H9 (cell line): ENCODE measurements at regions not wholly inside any gene's neighbourhood (a gene's known extent, or its start where the extent isn't known, plus 50 kb on each side); places are given as distances from the start of the nearest gene placed in this dataset.

Experiments
- DNase-seq: peaks from one replicate; pipeline ENCODE4 v3.0.0-alpha.2; 2017
- H2AFZ ChIP-seq: one replicate; pipeline ENCODE4 v1.6.1; 2013; ENCODE audit warnings: mild to moderate bottlenecking, low read length, control low read depth, moderate library complexity
- H2AK5ac ChIP-seq: 2 replicates; pipeline ENCODE4 v1.6.1; 2013; ENCODE audit warnings: low read length, control low read depth, mixed read lengths; ENCODE audit not compliant: insufficient read length
- H2BK120ac ChIP-seq: one replicate; pipeline ENCODE4 v1.6.1; 2013; ENCODE audit warnings: low read depth, mild to moderate bottlenecking, low read length, control low read depth, inconsistent platforms; ENCODE audit not compliant: poor library complexity, severe bottlenecking
- H2BK12ac ChIP-seq: 2 replicates; pipeline ENCODE4 v1.6.1; 2013; ENCODE audit warnings: low read length, control low read depth, mixed read lengths, low read depth; ENCODE audit not compliant: insufficient read length
- H2BK15ac ChIP-seq: 2 replicates; pipeline ENCODE4 v1.6.1; 2013; ENCODE audit warnings: low read depth, low read length, control low read depth
- H2BK20ac ChIP-seq: one replicate; pipeline ENCODE4 v1.6.1; 2013; ENCODE audit warnings: low read depth, mild to moderate bottlenecking, low read length, control low read depth, inconsistent platforms; ENCODE audit not compliant: poor library complexity, severe bottlenecking
- H2BK5ac ChIP-seq: 2 replicates; pipeline ENCODE4 v1.6.1; 2013; ENCODE audit warnings: low read length, control low read depth, mixed read lengths; ENCODE audit not compliant: insufficient read length
- H3K14ac ChIP-seq: 2 replicates; pipeline ENCODE4 v1.6.1; 2013; ENCODE audit warnings: low read length, control low read depth; ENCODE audit not compliant: insufficient read depth
- H3K18ac ChIP-seq: 2 replicates; pipeline ENCODE4 v1.6.1; 2013; ENCODE audit warnings: low read depth, mild to moderate bottlenecking, mixed read lengths, low read length, control low read depth; ENCODE audit not compliant: insufficient read length
- H3K23ac ChIP-seq: 2 replicates; pipeline ENCODE4 v1.6.1; 2013; ENCODE audit warnings: low read length, control low read depth, mixed read lengths, low read depth; ENCODE audit not compliant: insufficient read length
- H3K23me2 ChIP-seq: 2 replicates; pipeline ENCODE4 v1.6.1; 2013; ENCODE audit warnings: low read depth, mild to moderate bottlenecking, mixed read lengths, low read length, control low read depth; ENCODE audit not compliant: insufficient read length, poor library complexity, severe bottlenecking
- H3K27ac ChIP-seq: 2 replicates; pipeline ENCODE4 v1.5.1; 2013; ENCODE audit warnings: low read length, control low read depth, mixed read lengths, low read depth; ENCODE audit not compliant: insufficient read length
- H3K27me3 ChIP-seq: 2 replicates; pipeline ENCODE4 v1.6.1; 2013; ENCODE audit warnings: low read length, control low read depth, inconsistent platforms; ENCODE audit not compliant: insufficient read depth
- H3K4ac ChIP-seq: 2 replicates; pipeline ENCODE4 v1.6.1; 2013; ENCODE audit warnings: low read depth, mild to moderate bottlenecking, control low read depth, inconsistent platforms, low read length, moderate library complexity
- H3K4me1 ChIP-seq: 2 replicates; pipeline ENCODE4 v1.6.1; 2013; ENCODE audit warnings: low read length, control low read depth, inconsistent platforms; ENCODE audit not compliant: insufficient read depth
- H3K4me2 ChIP-seq: 2 replicates; pipeline ENCODE4 v1.6.1; 2013; ENCODE audit warnings: low read length, control low read depth, mixed read lengths; ENCODE audit not compliant: insufficient read length, insufficient read depth
- H3K56ac ChIP-seq: 2 replicates; pipeline ENCODE4 v1.6.1; 2013; ENCODE audit warnings: low read depth, mild to moderate bottlenecking, mixed read lengths, low read length, control low read depth; ENCODE audit not compliant: insufficient read length
- H3K79me1 ChIP-seq: 2 replicates; pipeline ENCODE4 v1.6.1; 2013; ENCODE audit warnings: low read depth, mild to moderate bottlenecking, moderate library complexity, low read length, control low read depth, inconsistent platforms; ENCODE audit not compliant: insufficient read depth, poor library complexity, severe bottlenecking
- H3K79me2 ChIP-seq: 2 replicates; pipeline ENCODE4 v1.6.1; 2013; ENCODE audit warnings: low read length, control low read depth, inconsistent platforms; ENCODE audit not compliant: insufficient read depth
- H3K9ac ChIP-seq: 2 replicates; pipeline ENCODE4 v1.6.1; 2013; ENCODE audit warnings: low read length, control low read depth, mixed read lengths; ENCODE audit not compliant: insufficient read length; ENCODE audit errors: extremely low read depth
- H3K9me3 ChIP-seq: one replicate; pipeline ENCODE4 v1.6.1; 2013; ENCODE audit warnings: low read depth, low read length, inconsistent platforms; ENCODE audit not compliant: control insufficient read depth
- H3T11ph ChIP-seq: one replicate; pipeline ENCODE4 v1.6.1; 2013; ENCODE audit warnings: mild to moderate bottlenecking, low read length, control low read depth, inconsistent platforms
- H4K20me1 ChIP-seq: one replicate; pipeline ENCODE4 v1.6.1; 2013; ENCODE audit not compliant: control insufficient read depth, insufficient read length, insufficient read depth
- H4K5ac ChIP-seq: 2 replicates; pipeline ENCODE4 v1.6.1; 2013; ENCODE audit warnings: low read depth, mild to moderate bottlenecking, mixed read lengths, low read length, control low read depth; ENCODE audit not compliant: insufficient read length
- H4K8ac ChIP-seq: replicated peaks from 2 replicates; pipeline ENCODE4 v1.6.1; 2013; ENCODE audit warnings: low read length, control low read depth, mixed read lengths, low read depth; ENCODE audit not compliant: insufficient read length
- H4K91ac ChIP-seq: 2 replicates; pipeline ENCODE4 v1.6.1; 2013; ENCODE audit warnings: low read depth, mild to moderate bottlenecking, moderate library complexity, mixed read lengths, low read length, control low read depth; ENCODE audit not compliant: insufficient read length
- H3K27ac Mint-ChIP-seq, 3 experiments: 2 replicates in 2 of 3; 3 replicates in 1 of 3; pipeline ENCODE4 v1.8.0; 2020 to 2021; ENCODE audit warnings: mixed read lengths in 3 of 3, mild to moderate bottlenecking in 1 of 3, moderate library complexity in 1 of 3
- H3K27me3 Mint-ChIP-seq: 2 replicates; pipeline ENCODE4 v1.8.0; 2021; ENCODE audit warnings: low read depth, mild to moderate bottlenecking, moderate library complexity, mixed read lengths
- H3K36me3 Mint-ChIP-seq, 3 experiments: 2 replicates in 2 of 3; 3 replicates in 1 of 3; pipeline ENCODE4 v1.8.0; 2020 to 2021; ENCODE audit warnings: low read depth in 3 of 3, mixed read lengths in 3 of 3; ENCODE audit not compliant: insufficient read depth in 1 of 3
- H3K4me1 Mint-ChIP-seq, 2 experiments: 2 replicates each; pipeline ENCODE4 v1.8.0; 2020; ENCODE audit warnings: mixed read lengths in 2 of 2
- H3K4me3 Mint-ChIP-seq, 2 experiments: 2 replicates in 1 of 2; 3 replicates in 1 of 2; pipeline ENCODE4 v1.8.0; 2020 to 2021; ENCODE audit warnings: mild to moderate bottlenecking in 2 of 2, mixed read lengths in 2 of 2, moderate library complexity in 1 of 2
- H3K9me3 Mint-ChIP-seq, 2 experiments: 2 replicates in 1 of 2; 3 replicates in 1 of 2; pipeline ENCODE4 v1.8.0; 2020; ENCODE audit warnings: mild to moderate bottlenecking in 2 of 2, mixed read lengths in 2 of 2, moderate library complexity in 1 of 2
- WGBS: extraction: QIAGEN DNeasy Blood & Tissue Kit; methylation state at CpG from one replicate; pipeline ENCODE4 v1.1.7; 2013; ENCODE audit warnings: missing lambda C conversion rate, low lambda C conversion rate, mixed read lengths; ENCODE audit not compliant: insufficient read length; ENCODE audit errors: extremely low coverage; 5-methylcytosine and 5-hydroxymethylcytosine counted together
- TF ChIP-seq, protein P1 (sequence below): fragments of 200-600 bp; sonication (generic); conservative IDR thresholded peaks from 3 replicates; pipeline ENCODE4 v1.8.0; 2021; ENCODE audit warnings: antibody characterized with exemption, mild to moderate bottlenecking

DNA sequence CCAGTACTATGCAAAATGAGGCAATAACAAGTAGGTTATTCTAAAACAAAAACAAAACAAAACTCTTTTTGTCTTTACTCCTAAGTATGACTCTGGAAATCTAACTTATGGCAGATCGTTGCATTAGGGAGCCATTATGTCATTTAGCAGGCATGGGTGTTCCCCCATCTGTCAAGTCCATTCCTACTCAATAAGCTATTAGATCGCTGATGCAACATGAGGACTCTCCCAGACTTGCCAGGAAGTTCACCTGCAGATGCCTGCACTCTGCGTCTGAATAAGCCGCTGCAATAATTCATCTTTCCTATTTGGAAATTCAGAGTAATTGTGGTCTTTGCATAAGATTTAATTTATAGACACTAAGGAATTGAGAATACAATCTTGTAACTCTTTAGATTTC lies 585.0 kb downstream of the KIF4B start:
- H2BK120ac ChIP-seq, result no peak overlapping the region
- Mint-ChIP-seq H3K4me1 (no peaks in the 10 kb centered on the region), H3K9me3 (no peaks in the 10 kb centered on the region), H3K27ac (no peak overlapping the region; a peak in 1 of 7 replicates), H3K36me3 (no peaks in the 10 kb centered on the region), H3K4me3 (no peak overlapping the region), H3K27me3 (no peaks in the 10 kb centered on the region)
- no peak overlapping the region for H3K4me2 ChIP-seq
- no peak overlapping the region for H3K23ac ChIP-seq
- H3K27me3 ChIP-seq, result no peaks in the 10 kb centered on the region
- H3K23me2 ChIP-seq, result no peaks in the 10 kb centered on the region
- H3K56ac ChIP-seq, result no peak overlapping the region
- no peak overlapping the region for H2BK20ac ChIP-seq
- no peak overlapping the region for H3K14ac ChIP-seq
- no peaks in the 10 kb centered on the region for H4K20me1 ChIP-seq
- no peak overlapping the region for H2BK12ac ChIP-seq
- no peak overlapping the region for H3K27ac ChIP-seq
- H3K4ac ChIP-seq, result no peak overlapping the region
- no peak overlapping the region for H4K5ac ChIP-seq
- H4K8ac ChIP-seq, result no peak overlapping the region
- peaks cover 3% of the 10 kb centered on the region for H3K4me1 ChIP-seq
- no peaks in the 10 kb centered on the region for H3K79me2 ChIP-seq
- no peak overlapping the region for H2AFZ ChIP-seq
- H3T11ph ChIP-seq, result no peak overlapping the region
- no peak overlapping the region for H4K91ac ChIP-seq
- no peak overlapping the region for H3K9ac ChIP-seq
- no CpG with 5 or more reads among the region's 4 CpGs for WGBS
- H2BK5ac ChIP-seq, result no peak overlapping the region
- H3K79me1 ChIP-seq, result no peaks in the 10 kb centered on the region
- no peak overlapping the region for H3K18ac ChIP-seq
- no peak overlapping the region for H2AK5ac ChIP-seq
- no peak for DNase-seq
- no peak overlapping the region for H2BK15ac ChIP-seq
- TF ChIP-seq, protein P1, sequence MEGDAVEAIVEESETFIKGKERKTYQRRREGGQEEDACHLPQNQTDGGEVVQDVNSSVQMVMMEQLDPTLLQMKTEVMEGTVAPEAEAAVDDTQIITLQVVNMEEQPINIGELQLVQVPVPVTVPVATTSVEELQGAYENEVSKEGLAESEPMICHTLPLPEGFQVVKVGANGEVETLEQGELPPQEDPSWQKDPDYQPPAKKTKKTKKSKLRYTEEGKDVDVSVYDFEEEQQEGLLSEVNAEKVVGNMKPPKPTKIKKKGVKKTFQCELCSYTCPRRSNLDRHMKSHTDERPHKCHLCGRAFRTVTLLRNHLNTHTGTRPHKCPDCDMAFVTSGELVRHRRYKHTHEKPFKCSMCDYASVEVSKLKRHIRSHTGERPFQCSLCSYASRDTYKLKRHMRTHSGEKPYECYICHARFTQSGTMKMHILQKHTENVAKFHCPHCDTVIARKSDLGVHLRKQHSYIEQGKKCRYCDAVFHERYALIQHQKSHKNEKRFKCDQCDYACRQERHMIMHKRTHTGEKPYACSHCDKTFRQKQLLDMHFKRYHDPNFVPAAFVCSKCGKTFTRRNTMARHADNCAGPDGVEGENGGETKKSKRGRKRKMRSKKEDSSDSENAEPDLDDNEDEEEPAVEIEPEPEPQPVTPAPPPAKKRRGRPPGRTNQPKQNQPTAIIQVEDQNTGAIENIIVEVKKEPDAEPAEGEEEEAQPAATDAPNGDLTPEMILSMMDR, result no peak
- no peaks in the 10 kb centered on the region for H3K9me3 ChIP-seq
